GM12872 (cell line): ENCODE measurements at regions not wholly inside any gene's neighbourhood (a gene's known extent, or its start where the extent isn't known, plus 50 kb on each side); places are given as distances from the start of the nearest gene placed in this dataset.

Experiments used
- CTCF ChIP-seq: IDR thresholded peaks from 3 replicates; pipeline ENCODE4 v1.5.1; 2011; ENCODE audit warnings: low read depth, mild to moderate bottlenecking, low read length, moderate library complexity; ENCODE audit not compliant: insufficient read depth

DNA sequence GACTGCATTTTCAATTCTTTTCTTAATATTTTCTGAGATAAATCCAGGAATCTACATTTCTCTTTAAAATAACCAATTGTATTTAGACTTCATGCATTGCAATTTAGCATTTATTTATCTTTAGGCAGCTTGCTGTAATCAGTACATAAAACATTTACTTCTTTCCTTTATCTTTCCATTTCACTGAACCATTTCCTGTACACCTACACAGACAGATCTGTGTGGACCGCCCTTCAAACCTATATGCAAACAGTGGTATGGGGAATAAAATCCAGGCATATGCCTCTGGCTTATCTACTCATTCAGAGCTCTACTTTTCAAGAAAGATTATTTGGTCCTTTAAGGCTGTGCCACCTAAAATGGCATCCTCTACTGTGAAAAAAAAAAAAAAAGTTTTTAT is 640.0 kb downstream of the MAT2B start:
- no peak for TF ChIP-seq CTCF

DNA sequence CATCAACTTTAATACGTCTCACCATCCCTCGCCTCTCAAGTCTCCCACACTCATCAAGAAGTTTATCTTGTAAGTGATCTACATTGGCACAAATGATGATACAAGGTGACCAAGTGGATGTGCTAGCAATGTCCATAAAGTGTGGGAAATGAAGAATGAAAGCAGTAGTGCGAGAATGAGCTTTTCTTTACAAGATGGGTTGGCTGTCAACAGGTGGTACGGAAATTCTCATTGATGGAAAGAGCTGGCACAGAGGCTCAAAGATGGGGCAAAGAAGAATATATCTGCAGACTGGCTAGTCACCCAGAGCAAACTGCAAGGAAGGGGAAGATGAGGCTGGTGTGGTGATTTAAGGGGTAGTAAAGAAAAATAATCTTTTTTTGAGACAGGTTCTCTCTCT is 640.8 kb downstream of the MAT2B start:
- TF ChIP-seq CTCF = no peak

- TF ChIP-seq CTCF = no peak
Measured at GRCh38 chr5:164148292-164148691, 642.9 kb downstream of the MAT2B start.

GRCh38 chr5:164153469-164154172 is 648.2 kb downstream of the MAT2B start:
- no peak for TF ChIP-seq CTCF

GRCh38 chr5:164170814-164171213 is 665.4 kb downstream of the MAT2B start:
- no peak for TF ChIP-seq CTCF

DNA sequence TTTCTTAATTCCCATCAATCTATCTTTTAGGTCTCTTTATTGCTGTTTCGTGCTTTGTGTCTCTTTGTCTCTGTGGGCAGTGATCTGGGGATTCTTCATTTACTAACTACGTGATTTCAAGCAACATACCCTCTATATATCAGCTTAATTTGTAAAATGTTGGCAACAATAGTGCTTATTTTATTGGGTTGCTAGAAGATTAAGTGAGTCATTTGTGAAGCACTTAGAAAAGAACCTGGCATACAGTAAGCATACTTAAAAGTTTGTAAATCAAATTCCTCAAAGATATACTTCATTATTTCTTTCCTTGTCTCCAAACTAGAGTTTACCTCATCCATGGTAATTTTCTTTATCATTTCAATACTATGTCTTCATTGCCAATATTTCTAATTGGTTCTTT is 669.7 kb downstream of the MAT2B start:
- no peak for TF ChIP-seq CTCF

- no peak for TF ChIP-seq CTCF
Measured at GRCh38 chr5:164179406-164179805, 674.0 kb downstream of the MAT2B start.
